ENCODE measurements at regions not wholly inside any gene's neighbourhood (a gene's known extent, or its start where the extent isn't known, plus 50 kb on each side); places are given as distances from the start of the nearest gene placed in this dataset.

- no peak for TF ChIP-seq CTCF (IDR thresholded peaks at IDR 0.05; ENCODE audit: control insufficient read depth, extremely low read depth, insufficient read depth)
- H3K4me3 ChIP-seq (ENCODE audit: low read depth, low read length), result no peak overlapping the region
- no peak for DNase-seq (ENCODE audit: low read depth)
Measured at GRCh38 chr10:61304746-61305145, 148.4 kb downstream of the TMEM26 start.

- no peak overlapping the region for H3K4me3 ChIP-seq (ENCODE audit: low read depth, low read length)
- no peak for TF ChIP-seq CTCF (IDR thresholded peaks at IDR 0.05; ENCODE audit: control insufficient read depth, extremely low read depth, insufficient read depth)
- no peak for DNase-seq (ENCODE audit: low read depth)
Measured at GRCh38 chr10:61302124-61302523, 151.1 kb downstream of the TMEM26 start.

- H3K4me3 ChIP-seq (ENCODE audit: low read depth, low read length), result no peak overlapping the region
- no peak for TF ChIP-seq CTCF (IDR thresholded peaks at IDR 0.05; ENCODE audit: control insufficient read depth, extremely low read depth, insufficient read depth)
Measured at GRCh38 chr10:61301575-61301974, 151.6 kb downstream of the TMEM26 start.

GRCh38 chr10:61299841-61300240, 153.3 kb downstream of the TMEM26 start:
- DNase-seq (ENCODE audit: low read depth), result no peak
- TF ChIP-seq CTCF (IDR thresholded peaks at IDR 0.05; ENCODE audit: control insufficient read depth, extremely low read depth, insufficient read depth), result no peak
- H3K4me3 ChIP-seq (ENCODE audit: low read depth, low read length), result no peak overlapping the region

More at GRCh38 chr10:61301575-61301974, 151.6 kb downstream of the TMEM26 start:
- no peak for DNase-seq (ENCODE audit: low read depth)

GRCh38 chr10:61299156-61299555, 154.0 kb downstream of the TMEM26 start:
- no peak for DNase-seq (ENCODE audit: low read depth)
- no peak for TF ChIP-seq CTCF (IDR thresholded peaks at IDR 0.05; ENCODE audit: control insufficient read depth, extremely low read depth, insufficient read depth)
- H3K4me3 ChIP-seq (ENCODE audit: low read depth, low read length), result no peak overlapping the region

GRCh38 chr10:61298194-61298593, 155.0 kb downstream of the TMEM26 start:
- no peak for TF ChIP-seq CTCF (IDR thresholded peaks at IDR 0.05; ENCODE audit: control insufficient read depth, extremely low read depth, insufficient read depth)
- no peak overlapping the region for H3K4me3 ChIP-seq (ENCODE audit: low read depth, low read length)
- no peak for DNase-seq (ENCODE audit: low read depth)

GRCh38 chr10:61296161-61296560, 157.0 kb downstream of the TMEM26 start:
- TF ChIP-seq CTCF (IDR thresholded peaks at IDR 0.05; ENCODE audit: control insufficient read depth, extremely low read depth, insufficient read depth), result no peak
- DNase-seq (ENCODE audit: low read depth), result no peak
- H3K4me3 ChIP-seq (ENCODE audit: low read depth, low read length), result no peak overlapping the region

All from LNCaP clone FGC (cell line).